GM19455 (cell line): ENCODE measurements at regions not wholly inside any gene's neighbourhood (a gene's known extent, or its start where the extent isn't known, plus 50 kb on each side); places are given as distances from the start of the nearest gene placed in this dataset.

Source experiments
- ATAC-seq: cut with Tn5 transposase; IDR thresholded peaks from one replicate; pipeline ENCODE4 v1.9.1; 2021; ENCODE audit not compliant: unreplicated experiment

DNA sequence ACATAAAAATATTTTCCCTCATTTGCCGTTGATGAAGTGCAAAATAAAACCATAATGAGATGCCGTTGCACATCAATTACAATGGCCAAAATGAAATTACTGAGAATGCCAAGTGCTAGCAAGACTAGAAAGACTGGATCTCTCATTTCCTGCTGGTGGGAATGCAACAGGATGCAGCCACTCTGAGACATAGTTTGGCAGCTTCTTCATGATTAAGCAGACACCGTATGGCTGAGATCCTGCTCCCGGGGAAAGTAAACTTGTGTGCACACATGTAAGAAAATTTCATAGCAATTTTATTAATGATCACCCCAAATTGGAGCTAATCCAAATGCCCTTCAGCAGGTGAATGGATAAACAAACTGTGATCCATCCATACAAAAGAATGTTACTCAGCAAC lies 1013.2 kb downstream of the TBC1D22A start:
- ATAC-seq, result no peak

DNA sequence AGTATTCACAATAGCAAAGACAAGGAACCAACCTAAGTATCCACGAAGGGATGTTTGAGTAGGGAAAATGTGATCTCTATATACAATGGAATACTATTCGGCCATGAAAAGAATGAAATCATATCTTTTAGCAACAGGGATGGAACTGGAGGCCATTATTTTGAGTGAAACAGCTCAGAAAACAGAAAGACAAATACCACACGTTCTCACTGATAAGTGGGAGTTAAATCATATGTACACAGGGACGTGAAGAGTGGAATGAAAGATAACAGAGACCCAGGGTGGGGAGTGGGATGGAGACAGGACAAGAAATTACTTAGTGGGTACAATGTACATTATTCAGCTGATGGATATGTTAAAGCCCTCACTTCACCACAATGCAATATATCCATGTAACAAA lies 1012.7 kb downstream of the TBC1D22A start:
- ATAC-seq, result no peak

DNA sequence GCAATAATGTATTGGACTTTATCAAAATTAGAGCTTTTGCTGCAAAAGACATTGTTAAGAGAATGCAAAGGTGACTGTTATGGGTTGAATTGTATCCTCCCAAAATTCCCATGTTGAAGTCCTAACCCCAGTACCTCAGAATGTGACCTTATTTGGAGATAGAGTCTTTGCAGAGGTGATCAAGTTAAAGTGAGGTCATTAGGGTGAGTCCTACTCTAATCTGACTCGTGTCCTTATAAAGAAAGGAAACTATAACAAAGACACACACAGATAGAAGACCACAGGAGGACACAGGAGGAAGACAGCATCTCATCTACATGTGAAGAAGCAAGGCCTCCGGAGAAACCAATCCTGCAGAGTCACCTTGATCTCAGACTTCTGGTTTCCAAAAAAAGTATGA lies 1011.2 kb downstream of the TBC1D22A start:
- ATAC-seq, result no peak

DNA sequence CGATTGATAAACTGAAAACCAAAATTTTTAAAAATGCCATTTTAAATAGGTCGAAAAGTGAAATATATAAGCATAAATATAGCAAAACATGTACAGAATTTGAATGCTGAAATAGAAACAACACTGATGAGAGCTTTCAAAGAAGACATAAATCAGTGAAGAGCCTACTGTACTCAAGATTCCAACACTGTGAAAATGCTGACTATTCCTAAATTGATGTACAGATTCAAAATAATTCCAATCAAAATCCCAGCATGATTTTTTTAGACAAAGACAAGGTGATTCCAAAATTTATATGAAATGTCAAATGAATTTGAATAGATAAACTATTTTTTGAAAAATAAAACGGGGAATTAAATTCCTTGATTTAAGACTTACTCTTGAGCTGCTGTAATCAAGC lies 1010.4 kb downstream of the TBC1D22A start:
- no peak for ATAC-seq

DNA sequence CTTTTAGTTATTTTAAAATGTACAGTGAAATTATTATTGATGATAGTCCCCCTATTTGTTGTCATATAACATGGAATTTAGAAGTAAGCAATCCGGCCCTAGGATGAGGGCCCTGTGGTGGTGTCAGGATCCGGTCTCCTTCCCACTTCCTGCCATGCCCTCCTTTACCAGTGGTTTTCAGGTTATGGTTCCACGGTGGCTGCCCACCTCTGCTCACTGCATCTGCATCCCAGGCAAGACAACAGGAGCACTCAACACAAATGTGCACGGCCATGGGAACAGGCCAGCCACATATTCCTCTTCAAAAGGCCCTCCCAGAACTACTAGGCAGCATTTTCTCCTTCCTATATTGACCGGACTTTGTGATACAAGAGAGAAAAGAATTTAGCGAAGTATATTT lies 1007.2 kb downstream of the TBC1D22A start:
- no peak for ATAC-seq

DNA sequence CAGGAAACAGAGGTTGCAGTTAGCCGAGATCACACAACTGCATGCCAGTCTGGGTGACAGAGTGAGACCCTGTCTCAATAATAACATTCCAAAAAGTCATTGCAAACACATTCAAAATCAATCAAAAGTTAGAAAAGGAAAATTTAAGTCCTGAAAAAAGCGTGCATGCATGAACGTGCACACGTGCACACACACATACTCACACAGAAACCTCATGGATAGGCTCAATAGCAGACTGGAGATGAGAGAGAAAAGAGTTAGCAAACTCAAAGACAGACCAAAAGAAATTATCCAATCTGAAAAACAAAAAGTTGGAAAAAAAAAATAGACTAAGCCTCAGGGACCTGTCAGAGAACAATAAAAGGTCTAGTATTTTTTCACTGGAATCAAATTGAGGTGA lies 1005.6 kb downstream of the TBC1D22A start:
- ATAC-seq, result no peak

DNA sequence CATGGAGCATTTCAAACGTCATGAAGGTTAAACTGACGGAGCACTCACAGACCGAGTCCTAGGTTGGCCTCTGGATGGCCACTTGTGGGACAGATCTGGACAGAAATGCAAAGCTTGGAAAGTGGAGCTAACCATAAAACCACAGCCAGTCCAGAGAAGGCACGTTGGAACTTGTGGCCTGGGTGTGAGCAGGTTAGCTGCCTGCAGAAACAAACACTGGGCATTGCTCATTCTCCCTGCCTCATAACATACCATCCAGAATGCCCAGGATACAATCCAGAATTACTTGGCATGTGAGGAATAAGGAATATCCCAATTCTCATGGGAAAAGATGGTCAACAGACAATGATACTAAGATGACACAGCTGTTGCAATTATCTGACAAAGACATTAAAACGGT lies 1005.0 kb downstream of the TBC1D22A start:
- ATAC-seq, result no peak

DNA sequence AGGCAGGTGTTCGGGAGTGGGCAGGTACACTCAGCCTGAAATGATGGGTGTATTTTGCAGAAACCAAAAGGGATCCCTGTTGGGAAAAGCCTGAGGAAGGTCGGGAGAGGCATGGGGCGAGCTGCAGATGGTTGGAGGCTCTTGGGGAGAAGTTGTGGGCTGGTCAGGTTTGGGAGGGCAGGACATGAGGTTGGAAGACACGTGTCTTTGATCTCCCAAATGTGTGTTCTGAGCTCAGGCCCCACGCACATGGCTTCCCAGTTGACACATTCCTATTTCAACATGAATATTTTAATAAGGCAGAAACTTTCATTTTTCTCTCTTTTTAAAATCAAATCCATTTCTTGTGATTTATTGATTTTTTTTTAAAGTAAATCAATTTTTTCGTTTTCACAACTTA lies 1003.3 kb downstream of the TBC1D22A start:
- ATAC-seq, result no peak

DNA sequence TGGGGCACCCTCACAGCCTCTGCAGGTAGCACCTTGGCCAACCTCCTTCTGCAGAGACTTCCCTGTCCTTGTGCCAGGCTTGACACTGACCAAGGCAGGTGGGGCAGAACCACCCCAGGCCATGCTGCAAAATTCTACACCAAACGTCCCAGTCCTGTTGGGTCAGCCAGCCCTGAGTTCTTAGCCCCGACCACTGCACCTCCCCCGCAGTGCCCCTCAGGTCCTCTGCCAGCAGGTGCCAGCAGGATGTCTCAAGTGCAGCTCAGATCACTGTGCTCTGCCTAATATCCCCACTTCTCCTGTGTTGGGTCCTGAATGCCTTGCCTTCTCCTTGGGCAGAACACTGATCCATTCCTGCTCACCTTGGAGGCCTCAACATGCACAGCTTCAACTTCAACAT lies 999.7 kb downstream of the TBC1D22A start:
- ATAC-seq, result no peak

DNA sequence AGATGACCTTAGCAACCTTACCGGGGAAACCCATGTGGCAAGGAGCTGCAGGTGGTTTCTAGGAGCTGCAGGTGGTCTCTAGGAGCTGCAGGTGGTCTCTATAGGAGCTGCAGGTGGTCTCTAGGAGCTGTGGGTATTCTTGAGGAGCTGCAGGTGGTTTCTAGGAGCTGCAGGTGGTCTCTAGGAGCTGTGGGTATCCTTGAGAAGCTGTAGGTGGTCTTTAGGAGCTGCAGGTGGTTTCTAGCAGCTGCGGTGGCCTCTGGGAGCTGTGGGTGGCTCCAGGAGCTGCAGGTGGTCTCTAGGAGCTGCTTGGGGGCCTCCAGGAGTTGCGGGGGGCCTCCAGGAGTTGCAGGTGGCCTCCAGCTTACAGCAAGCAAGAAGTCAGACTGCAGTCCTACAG lies 997.5 kb downstream of the TBC1D22A start:
- no peak for ATAC-seq

DNA sequence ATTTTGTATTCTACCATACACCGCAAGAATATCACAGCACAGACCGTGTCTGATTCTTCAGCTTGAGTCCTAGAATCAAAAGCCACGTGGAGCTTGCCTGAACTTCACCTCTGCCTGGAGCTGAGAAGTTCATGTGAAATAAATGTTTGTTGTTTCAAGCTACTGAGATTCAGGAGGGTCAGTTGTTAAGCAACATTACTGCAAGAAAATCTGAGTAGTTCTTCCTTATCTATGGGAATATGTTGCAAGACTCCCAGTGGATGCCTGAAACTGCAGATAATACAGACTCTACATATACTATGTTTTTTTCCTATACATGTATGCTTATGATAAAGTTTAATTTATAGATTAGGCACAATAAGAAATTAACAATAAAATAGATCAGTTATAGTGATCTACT lies 995.3 kb downstream of the TBC1D22A start:
- no peak for ATAC-seq

DNA sequence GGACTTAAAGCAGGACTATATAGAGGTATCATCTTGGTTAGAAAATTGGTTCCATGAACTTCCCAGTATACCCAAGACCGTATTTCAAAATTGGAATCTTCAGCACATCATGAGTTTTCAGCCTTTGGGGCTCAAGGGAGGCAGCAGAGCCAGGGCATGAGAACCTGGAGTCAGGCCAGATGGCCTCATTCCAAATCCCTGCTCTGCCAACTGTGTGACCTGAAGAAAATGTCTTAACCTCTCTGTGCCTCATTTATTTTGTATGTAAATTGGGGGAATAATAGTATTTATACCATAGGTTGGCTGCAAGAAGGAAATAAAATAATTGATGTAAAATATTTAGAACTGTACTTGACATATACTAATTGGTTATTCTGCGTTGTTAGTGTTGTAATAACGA lies 987.6 kb downstream of the TBC1D22A start:
- ATAC-seq, result no peak

DNA sequence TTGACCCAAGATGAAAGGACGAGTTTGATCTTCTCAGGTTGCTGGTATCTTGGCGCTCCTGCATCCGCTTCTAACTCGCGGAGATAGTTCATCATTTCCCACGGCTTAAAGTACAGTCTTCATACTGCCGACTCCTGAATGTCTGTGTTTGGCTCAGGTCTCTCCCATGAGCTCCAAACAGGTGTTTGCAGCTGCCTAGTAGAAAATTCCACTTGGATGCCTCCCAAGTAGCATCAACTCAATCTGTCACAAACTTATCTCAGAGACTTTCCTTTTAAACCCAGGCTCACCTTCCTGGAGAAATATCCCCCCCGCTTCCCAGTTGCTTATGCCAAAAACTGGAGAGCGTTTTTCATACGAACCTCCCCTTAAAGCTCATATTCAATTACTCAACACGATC lies 986.5 kb downstream of the TBC1D22A start:
- ATAC-seq, result no peak

DNA sequence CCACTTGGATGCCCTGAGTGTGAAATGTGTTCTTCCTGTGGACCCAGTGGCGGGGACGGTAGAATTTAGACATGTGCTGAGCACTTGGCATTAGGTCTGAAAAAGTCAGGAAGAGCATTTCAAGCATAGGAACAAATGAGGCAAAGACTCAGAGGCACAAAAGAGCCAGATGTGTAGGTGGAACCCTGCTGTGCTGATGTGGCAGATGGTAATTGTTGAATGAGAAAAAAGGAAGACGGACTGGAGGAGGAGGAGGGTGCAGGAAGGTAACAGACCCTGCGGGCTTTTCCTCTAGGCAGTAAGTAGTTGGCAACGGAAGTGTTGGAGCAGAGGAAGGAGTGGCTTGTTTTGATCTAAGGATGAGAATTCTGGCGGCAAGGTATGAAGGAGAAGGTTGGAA lies 985.8 kb downstream of the TBC1D22A start:
- ATAC-seq, result no peak

DNA sequence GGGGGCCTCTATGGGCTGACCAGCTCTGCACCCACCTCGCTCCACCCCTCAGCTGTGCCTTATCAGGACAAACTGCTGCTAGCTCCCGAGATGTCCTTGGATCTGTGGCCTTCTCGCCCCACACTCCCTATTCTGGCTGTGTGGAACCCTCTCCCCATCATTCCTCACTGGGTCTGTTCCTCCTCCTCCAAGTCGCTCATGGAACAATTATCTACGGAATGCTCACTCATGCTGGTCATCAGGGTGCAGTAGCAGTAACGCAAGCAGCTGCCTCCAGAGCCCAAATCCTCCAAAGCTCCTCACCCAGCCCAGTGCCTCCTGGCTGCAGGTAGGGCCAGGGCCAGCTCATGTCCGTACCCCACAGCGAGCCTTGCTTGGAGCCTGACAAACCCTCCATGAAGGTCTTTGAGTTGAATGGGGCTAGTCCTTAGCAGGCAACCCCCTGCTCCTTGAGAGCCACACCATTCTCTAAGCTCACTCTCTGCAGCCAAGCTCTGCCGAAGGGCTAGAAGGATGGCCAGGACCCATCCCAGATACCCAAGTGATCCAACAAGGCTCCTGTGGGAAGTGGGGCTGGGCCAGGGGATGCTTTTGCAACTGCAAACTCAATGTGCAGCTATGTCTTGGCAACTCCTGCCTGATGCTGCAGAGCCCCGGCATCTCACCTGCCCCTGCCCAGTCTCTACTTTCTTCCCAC lies 977.8 kb downstream of the TBC1D22A start:
- no peak for ATAC-seq

DNA sequence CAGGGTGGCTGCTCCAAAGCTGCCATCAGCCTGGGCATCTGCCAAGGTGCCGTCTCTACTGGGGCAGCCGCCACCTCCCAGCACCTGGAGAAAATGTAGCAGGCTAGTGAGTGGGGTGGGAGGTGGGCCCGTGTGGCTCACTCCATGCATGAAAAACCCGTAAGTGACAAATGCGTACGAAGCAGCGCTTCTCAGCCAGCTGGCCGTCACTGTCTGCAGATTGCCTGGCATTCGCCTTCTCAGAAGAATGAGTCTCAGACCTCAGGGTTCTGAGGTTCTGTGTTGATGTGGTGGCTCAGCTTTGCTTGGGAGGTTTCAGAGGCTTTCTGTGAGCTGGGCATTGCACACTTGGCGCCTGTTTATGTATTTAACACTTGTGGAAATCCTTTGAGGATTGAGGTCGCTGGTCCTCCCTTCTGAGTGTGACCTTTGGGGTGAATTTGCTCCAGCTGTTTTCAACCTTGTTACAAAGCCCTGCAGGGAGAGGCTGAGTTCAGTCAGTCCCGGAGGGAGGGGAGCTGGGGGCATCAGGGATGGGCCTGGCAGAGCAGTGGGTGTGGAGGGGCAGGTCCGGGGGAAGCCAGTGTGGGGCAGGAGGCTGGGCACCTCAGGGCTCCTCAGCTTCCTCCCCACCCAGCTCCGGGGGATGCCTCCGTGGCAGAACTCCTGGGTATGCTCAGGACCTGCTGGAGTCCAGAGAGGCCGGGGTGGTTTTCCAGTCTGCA lies 977.0 kb downstream of the TBC1D22A start:
- ATAC-seq, result no peak

DNA sequence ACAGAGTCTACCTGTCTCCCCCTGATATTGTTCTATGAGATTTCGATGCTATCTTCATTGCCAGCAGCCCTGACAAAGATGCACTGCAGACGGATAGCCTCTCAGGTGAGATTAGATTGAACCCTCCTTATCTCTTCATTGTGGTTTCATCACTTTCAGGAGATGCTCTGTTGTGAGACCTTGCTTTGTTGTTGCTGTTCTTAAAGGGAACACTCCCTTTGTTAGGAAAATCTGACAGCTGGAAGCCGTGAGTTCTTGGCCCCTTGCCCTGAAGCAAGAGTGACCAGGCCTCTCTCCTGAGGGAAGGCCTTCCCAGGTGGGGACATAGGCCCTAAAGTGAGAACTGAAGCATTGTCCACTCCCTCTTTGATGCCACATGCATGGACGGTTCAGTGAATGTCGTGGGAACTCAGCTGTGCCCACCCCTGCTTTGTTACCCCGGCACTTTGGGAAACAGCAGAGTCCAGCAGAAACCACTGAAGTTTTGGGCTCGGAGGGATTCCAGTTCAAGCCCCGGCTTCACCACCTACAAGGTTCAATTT lies 976.1 kb downstream of the TBC1D22A start:
- ATAC-seq, result no peak

DNA sequence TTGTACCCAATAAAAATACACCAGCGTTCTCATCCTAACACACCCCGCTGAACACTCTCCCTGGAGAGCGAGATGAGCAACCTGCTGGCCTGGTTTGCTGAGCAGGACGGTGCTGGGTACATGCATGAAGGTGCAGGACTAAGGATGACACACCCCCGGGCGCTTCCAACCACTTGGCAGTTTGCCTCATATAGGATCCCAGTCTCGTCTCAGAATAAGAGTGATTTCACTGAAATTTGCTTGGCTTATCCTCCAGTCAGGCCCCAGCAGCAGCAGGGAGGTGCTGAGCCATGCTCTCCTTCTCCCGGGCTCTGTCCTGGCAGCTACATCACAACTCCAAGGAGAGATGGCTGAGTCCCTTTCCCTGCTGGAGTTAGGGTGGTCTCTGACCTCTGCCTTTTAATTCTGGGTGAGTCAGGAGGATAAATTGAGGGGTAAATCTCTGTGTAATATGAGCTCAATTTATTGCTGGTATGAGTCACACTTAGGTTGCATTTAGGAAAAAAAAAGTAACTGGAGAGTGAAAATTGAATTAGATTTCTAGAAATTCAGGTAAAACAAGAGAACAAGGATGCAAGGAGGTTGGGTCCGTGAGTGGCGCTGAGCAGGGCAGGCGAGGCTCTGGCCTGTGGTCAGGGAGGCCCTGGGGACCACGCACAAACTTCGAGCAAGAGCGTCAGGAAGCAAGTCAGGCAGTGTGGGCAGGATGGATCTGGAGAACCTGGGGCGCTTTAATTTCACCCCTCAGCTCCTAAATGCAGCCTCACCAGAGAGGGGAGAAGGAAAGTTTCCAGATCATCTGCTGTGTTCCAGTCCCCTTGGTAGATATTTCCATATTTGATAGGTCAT lies 974.0 kb downstream of the TBC1D22A start:
- no peak for ATAC-seq

DNA sequence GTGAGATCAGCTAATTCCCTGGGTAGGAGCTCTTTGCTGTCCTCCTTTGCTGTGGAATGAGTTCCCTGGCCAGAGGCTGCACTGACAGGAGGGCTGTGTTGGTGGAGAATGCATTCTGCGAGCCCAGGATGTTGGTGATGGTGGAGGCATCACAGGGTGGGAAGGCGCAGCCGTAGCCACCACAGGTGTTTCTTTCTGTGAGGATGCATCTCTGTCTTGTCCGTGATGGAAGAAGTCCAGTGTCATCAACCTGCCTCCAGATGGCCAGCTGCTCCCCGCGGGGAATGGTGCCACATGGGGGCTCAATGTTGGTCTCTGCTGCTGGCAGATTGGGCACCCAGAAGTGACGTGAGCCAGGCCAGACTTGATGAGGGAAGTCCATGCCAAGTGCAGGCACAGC lies 972.1 kb downstream of the TBC1D22A start:
- no peak for ATAC-seq

DNA sequence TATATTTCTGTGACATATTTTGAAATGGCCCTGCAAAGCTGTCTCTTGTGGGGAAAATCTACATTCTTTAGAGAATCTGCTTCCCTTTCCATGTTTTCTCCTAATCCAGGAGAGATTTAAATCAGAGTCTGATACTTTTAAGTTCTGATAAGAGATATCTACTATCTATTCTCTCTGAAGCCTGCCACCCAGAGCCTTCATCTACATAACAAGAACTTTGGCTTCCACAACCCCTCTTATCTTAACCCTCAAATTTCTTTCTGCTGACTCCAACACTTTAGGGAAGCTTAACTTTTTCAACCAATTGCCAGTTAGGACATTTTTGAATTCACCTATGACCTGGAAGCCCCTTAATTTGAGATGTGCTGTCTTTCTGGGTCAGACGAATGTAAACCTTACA lies 965.2 kb downstream of the TBC1D22A start:
- ATAC-seq, result no peak

DNA sequence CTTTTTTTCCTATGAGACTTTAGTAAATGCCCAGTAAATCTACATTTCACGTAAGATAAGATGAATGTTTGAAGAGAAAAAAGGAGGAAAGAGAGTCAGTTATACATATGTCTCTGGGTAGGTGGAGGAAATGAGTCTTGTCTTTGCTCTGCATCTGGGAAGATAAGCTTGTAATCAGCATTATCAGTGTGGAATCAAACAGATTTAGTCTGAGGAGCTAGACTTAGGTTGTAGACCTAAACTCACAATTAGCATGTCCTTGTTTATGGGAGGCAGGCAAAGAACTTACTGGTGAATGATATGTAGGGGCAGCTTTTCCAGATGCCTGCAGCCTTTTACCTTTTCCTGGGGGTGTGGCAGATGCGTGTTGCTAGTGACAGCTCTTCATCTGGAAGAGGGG lies 962.3 kb downstream of the TBC1D22A start:
- no peak for ATAC-seq

DNA sequence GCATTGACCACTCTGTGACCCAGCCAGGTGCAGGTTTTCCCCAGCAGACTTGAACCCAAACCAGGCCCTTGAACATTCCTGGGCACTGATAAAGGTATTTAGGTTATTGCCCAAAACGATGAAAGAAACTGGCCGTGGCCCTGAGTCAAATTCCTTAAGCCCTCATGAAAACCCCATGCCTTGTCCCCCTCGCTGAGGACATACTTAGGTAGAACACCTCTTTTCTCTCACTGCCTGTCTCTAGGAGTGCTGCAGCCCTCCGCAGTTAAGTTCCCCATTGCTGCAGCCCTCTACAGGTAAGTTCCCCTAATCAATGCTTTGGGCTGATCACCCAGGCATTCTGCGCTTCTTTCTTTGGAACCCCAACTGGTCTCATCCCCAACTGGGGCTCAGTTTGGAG lies 961.6 kb downstream of the TBC1D22A start:
- ATAC-seq, result no peak
